GM23338 (cell line): ENCODE measurements at regions not wholly inside any gene's neighbourhood (a gene's known extent, or its start where the extent isn't known, plus 50 kb on each side); places are given as distances from the start of the nearest gene placed in this dataset.

Experiments used
- ATAC-seq: fragments of 200-7000 bp; cut with Tn5 transposase; 3 replicates; pipeline ENCODE4 v1.9.1; 2020
- DNase-seq: peaks from one replicate; pipeline ENCODE4 v3.0.0-alpha.2; 2015; ENCODE audit warnings: low spot score
- H2AFZ ChIP-seq: fragments of 200-600 bp; sonication (generic); 2 replicates; pipeline ENCODE4 v1.8.0; 2016; ENCODE audit warnings: antibody characterized with exemption, mild to moderate bottlenecking, moderate library complexity
- H3F3A ChIP-seq: fragments of 200-600 bp; sonication (generic); replicated peaks from 2 replicates; pipeline ENCODE4 v1.8.0; 2017; ENCODE audit warnings: antibody characterized with exemption, mixed run types, low read depth
- H3K27ac ChIP-seq: fragments of 200-600 bp; sonication (generic); 2 replicates; pipeline ENCODE4 v1.6.1; 2016; ENCODE audit warnings: low read depth
- H3K27me3 ChIP-seq: fragments of 200-600 bp; sonication (generic); 2 replicates; pipeline ENCODE4 v1.8.0; 2016; ENCODE audit warnings: mild to moderate bottlenecking, mixed run types, moderate library complexity; ENCODE audit not compliant: insufficient read depth
- H3K36me3 ChIP-seq: fragments of 200-600 bp; sonication (generic); 2 replicates; pipeline ENCODE4 v1.8.0; 2016; ENCODE audit warnings: mild to moderate bottlenecking; ENCODE audit not compliant: insufficient read depth
- H3K4me1 ChIP-seq: fragments of 200-600 bp; sonication (generic); 2 replicates; pipeline ENCODE4 v1.8.0; 2016; ENCODE audit warnings: mild to moderate bottlenecking, moderate library complexity; ENCODE audit not compliant: insufficient read depth
- H3K4me2 ChIP-seq: fragments of 200-600 bp; sonication (generic); 2 replicates; pipeline ENCODE4 v1.7.1; 2017; ENCODE audit warnings: mixed run types
- H3K4me3 ChIP-seq: fragments of 200-600 bp; sonication (generic); 2 replicates; pipeline ENCODE4 v1.6.1; 2016; ENCODE audit warnings: mixed run types
- H3K79me2 ChIP-seq: fragments of 200-600 bp; sonication (generic); replicated peaks from 2 replicates; pipeline ENCODE4 v1.8.0; 2017; ENCODE audit warnings: mild to moderate bottlenecking; ENCODE audit not compliant: insufficient read depth
- H3K9me2 ChIP-seq: fragments of 200-600 bp; sonication (generic); 2 replicates; pipeline ENCODE4 v1.8.0; 2017; ENCODE audit not compliant: insufficient read depth
- H4K20me1 ChIP-seq: fragments of 200-600 bp; sonication (generic); replicated peaks from 2 replicates; pipeline ENCODE4 v1.8.0; 2017; ENCODE audit warnings: mild to moderate bottlenecking; ENCODE audit not compliant: insufficient read depth
- H3K27ac Mint-ChIP-seq: 2 replicates; pipeline ENCODE4 v1.8.0; 2020; ENCODE audit warnings: inconsistent platforms, mild to moderate bottlenecking, moderate library complexity, mixed read lengths
- H3K27me3 Mint-ChIP-seq: 3 replicates; pipeline ENCODE4 v1.8.0; 2022; ENCODE audit warnings: low read depth, mild to moderate bottlenecking, moderate library complexity, mixed read lengths, inconsistent platforms; ENCODE audit not compliant: insufficient read depth, poor library complexity
- H3K36me3 Mint-ChIP-seq: 3 replicates; pipeline ENCODE4 v1.8.0; 2021; ENCODE audit warnings: low read depth, mild to moderate bottlenecking, inconsistent platforms, moderate library complexity, mixed read lengths
- H3K4me1 Mint-ChIP-seq: 3 replicates; pipeline ENCODE4 v1.8.0; 2020; ENCODE audit warnings: mild to moderate bottlenecking, inconsistent platforms, mixed read lengths
- H3K4me3 Mint-ChIP-seq: 3 replicates; pipeline ENCODE4 v1.8.0; 2021; ENCODE audit warnings: moderate library complexity, mild to moderate bottlenecking, inconsistent platforms, mixed read lengths
- H3K9me3 Mint-ChIP-seq: 3 replicates; pipeline ENCODE4 v1.8.0; 2020; ENCODE audit warnings: moderate library complexity, mild to moderate bottlenecking, inconsistent platforms, mixed read lengths
- CREB1 ChIP-seq: fragments of 250-450 bp; sonication (Bioruptor Pico); IDR thresholded peaks from 2 replicates; pipeline ENCODE4 v1.5.0; 2020; ENCODE audit warnings: low read depth, mild to moderate bottlenecking, moderate library complexity
- ETS1 ChIP-seq: IDR thresholded peaks from 2 replicates; pipeline ENCODE4 v1.6.1; 2016; ENCODE audit warnings: antibody characterized with exemption
- EZH2 ChIP-seq: fragments of 200-600 bp; sonication (generic); IDR thresholded peaks from one replicate; pipeline ENCODE4 v1.8.0; 2017; ENCODE audit warnings: antibody characterized with exemption, mild to moderate bottlenecking, low read depth; ENCODE audit not compliant: unreplicated experiment
- EZH2phosphoT487 ChIP-seq: fragments of 200-600 bp; sonication (generic); IDR thresholded peaks from one replicate; pipeline ENCODE4 v1.8.1; 2018; ENCODE audit warnings: antibody characterized with exemption; ENCODE audit not compliant: unreplicated experiment
- NANOG ChIP-seq: IDR thresholded peaks from 2 replicates; pipeline ENCODE4 v1.6.1; 2016; ENCODE audit warnings: antibody characterized with exemption, borderline replicate concordance
- POLR2AphosphoS5 ChIP-seq: IDR thresholded peaks from 2 replicates; pipeline ENCODE4 v1.6.1; 2016; ENCODE audit warnings: antibody characterized with exemption, low read depth
- ZNF114 ChIP-seq: fragments of 250-450 bp; sonication (Bioruptor Pico); IDR thresholded peaks from 2 replicates; pipeline ENCODE4 v1.5.0; 2020; ENCODE audit warnings: mild to moderate bottlenecking, moderate library complexity
- ZNF331 ChIP-seq: fragments of 250-450 bp; sonication (Bioruptor Pico); IDR thresholded peaks from 2 replicates; pipeline ENCODE4 v1.5.0; 2020; ENCODE audit warnings: low read depth, mild to moderate bottlenecking, moderate library complexity
- TF ChIP-seq, protein P1 (sequence below): fragments of 250-450 bp; sonication (Bioruptor Pico); IDR thresholded peaks from 2 replicates; pipeline ENCODE4 v1.5.0; 2020; ENCODE audit warnings: mild to moderate bottlenecking, moderate library complexity
- TF ChIP-seq, protein P2 (sequence below), 2 experiments: fragments of 200-600 bp in 1 of 2; sonication (generic) in 1 of 2; conservative IDR thresholded peaks; 2 replicates each; pipeline versions ENCODE4 v1.5.1 to v1.6.1; 2016 to 2017; ENCODE audit warnings: antibody characterized with exemption in 2 of 2, low read depth in 2 of 2, mild to moderate bottlenecking in 2 of 2, moderate library complexity in 1 of 2

DNA sequence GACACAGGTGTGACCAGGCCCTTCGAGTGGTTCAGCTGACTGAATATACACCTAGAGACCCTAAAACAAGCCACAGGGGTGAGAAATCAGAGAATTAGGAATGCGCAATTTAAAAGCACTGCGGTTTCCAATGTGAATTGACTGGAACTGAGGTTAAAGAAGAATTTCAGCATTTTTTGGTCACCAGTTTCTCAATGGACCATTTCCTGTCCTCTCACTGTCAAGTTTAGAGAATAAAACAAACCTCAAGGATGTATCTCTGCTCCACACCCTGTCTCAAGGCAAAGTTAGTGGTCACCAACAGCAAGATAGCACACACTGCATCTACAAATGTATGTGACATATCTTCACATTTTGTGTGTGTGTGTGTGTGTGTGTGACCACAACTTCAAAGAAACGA is 143.8 kb upstream of the MAP3K1 start (continued):
- TF ChIP-seq, protein P1, sequence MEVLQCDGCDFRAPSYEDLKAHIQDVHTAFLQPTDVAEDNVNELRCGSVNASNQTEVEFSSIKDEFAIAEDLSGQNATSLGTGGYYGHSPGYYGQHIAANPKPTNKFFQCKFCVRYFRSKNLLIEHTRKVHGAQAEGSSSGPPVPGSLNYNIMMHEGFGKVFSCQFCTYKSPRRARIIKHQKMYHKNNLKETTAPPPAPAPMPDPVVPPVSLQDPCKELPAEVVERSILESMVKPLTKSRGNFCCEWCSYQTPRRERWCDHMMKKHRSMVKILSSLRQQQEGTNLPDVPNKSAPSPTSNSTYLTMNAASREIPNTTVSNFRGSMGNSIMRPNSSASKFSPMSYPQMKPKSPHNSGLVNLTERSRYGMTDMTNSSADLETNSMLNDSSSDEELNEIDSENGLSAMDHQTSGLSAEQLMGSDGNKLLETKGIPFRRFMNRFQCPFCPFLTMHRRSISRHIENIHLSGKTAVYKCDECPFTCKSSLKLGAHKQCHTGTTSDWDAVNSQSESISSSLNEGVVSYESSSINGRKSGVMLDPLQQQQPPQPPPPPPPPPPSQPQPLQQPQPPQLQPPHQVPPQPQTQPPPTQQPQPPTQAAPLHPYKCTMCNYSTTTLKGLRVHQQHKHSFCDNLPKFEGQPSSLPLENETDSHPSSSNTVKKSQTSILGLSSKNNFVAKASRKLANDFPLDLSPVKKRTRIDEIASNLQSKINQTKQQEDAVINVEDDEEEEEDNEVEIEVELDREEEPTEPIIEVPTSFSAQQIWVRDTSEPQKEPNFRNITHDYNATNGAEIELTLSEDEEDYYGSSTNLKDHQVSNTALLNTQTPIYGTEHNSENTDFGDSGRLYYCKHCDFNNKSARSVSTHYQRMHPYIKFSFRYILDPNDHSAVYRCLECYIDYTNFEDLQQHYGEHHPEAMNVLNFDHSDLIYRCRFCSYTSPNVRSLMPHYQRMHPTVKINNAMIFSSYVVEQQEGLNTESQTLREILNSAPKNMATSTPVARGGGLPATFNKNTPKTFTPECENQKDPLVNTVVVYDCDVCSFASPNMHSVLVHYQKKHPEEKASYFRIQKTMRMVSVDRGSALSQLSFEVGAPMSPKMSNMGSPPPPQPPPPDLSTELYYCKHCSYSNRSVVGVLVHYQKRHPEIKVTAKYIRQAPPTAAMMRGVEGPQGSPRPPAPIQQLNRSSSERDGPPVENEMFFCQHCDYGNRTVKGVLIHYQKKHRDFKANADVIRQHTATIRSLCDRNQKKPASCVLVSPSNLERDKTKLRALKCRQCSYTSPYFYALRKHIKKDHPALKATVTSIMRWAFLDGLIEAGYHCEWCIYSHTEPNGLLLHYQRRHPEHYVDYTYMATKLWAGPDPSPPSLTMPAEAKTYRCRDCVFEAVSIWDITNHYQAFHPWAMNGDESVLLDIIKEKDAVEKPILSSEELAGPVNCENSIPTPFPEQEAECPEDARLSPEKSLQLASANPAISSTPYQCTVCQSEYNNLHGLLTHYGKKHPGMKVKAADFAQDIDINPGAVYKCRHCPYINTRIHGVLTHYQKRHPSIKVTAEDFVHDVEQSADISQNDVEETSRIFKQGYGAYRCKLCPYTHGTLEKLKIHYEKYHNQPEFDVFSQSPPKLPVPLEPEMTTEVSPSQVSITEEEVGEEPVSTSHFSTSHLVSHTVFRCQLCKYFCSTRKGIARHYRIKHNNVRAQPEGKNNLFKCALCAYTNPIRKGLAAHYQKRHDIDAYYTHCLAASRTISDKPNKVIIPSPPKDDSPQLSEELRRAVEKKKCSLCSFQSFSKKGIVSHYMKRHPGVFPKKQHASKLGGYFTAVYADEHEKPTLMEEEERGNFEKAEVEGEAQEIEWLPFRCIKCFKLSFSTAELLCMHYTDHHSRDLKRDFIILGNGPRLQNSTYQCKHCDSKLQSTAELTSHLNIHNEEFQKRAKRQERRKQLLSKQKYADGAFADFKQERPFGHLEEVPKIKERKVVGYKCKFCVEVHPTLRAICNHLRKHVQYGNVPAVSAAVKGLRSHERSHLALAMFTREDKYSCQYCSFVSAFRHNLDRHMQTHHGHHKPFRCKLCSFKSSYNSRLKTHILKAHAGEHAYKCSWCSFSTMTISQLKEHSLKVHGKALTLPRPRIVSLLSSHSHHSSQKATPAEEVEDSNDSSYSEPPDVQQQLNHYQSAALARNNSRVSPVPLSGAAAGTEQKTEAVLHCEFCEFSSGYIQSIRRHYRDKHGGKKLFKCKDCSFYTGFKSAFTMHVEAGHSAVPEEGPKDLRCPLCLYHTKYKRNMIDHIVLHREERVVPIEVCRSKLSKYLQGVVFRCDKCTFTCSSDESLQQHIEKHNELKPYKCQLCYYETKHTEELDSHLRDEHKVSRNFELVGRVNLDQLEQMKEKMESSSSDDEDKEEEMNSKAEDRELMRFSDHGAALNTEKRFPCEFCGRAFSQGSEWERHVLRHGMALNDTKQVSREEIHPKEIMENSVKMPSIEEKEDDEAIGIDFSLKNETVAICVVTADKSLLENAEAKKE (CRISPR knock-in tag), result peak; percentile 31; the same call in 1 of the 2 replicates
- TF ChIP-seq EZH2phosphoT487 (no peak), NANOG (peak; percentile 69; the same call in 1 of the 2 replicates), ETS1 (peak; percentile 26; the same call in 1 of the 2 replicates), CREB1 (CRISPR knock-in tag) (no peak)

- no peak for DNase-seq
- Histone ChIP-seq H3K79me2 (no peaks in the 10 kb centered on the region), H3F3A (no peaks in the 10 kb centered on the region), H3K4me2 (peak overlapping the region; percentile 31), H3K4me1 (peaks cover 34% of the 10 kb centered on the region), H3K9me2 (peaks cover 2% of the 10 kb centered on the region; the same call in 1 of the 2 replicates), H3K36me3 (no peaks in the 10 kb centered on the region), H4K20me1 (no peaks in the 10 kb centered on the region), H2AFZ (no peak overlapping the region), H3K27ac (no peak overlapping the region), H3K4me3 (no peak overlapping the region), H3K27me3 (peaks cover 4% of the 10 kb centered on the region; the same call in 1 of the 2 replicates)
- Mint-ChIP-seq H3K4me3 (no peak overlapping the region; the same call in 1 of the 3 replicates), H3K36me3 (no peaks in the 10 kb centered on the region; the same call in 2 of the 3 replicates), H3K4me1 (peaks cover 41% of the 10 kb centered on the region), H3K9me3 (no peaks in the 10 kb centered on the region), H3K27ac (0 out of 2 replicates have a peak overlapping the region, but pooled peaks have one; percentile 30), H3K27me3 (peaks cover 11% of the 10 kb centered on the region)
- TF ChIP-seq EZH2, result no peak
- no peak for TF ChIP-seq CREB1 (CRISPR knock-in tag)
- TF ChIP-seq ZNF331 (CRISPR knock-in tag), result no peak
- TF ChIP-seq, protein P2, sequence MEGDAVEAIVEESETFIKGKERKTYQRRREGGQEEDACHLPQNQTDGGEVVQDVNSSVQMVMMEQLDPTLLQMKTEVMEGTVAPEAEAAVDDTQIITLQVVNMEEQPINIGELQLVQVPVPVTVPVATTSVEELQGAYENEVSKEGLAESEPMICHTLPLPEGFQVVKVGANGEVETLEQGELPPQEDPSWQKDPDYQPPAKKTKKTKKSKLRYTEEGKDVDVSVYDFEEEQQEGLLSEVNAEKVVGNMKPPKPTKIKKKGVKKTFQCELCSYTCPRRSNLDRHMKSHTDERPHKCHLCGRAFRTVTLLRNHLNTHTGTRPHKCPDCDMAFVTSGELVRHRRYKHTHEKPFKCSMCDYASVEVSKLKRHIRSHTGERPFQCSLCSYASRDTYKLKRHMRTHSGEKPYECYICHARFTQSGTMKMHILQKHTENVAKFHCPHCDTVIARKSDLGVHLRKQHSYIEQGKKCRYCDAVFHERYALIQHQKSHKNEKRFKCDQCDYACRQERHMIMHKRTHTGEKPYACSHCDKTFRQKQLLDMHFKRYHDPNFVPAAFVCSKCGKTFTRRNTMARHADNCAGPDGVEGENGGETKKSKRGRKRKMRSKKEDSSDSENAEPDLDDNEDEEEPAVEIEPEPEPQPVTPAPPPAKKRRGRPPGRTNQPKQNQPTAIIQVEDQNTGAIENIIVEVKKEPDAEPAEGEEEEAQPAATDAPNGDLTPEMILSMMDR (conservative IDR thresholded peaks at IDR 0.05; ENCODE audit: low read depth in 2 of 2), result no peak
- TF ChIP-seq POLR2AphosphoS5, result no peak
- no peak for TF ChIP-seq ZNF114 (CRISPR knock-in tag)
- no peak for ATAC-seq
Observed at GRCh38 chr5:56670916-56671315, 144.4 kb upstream of the MAP3K1 start.
